ENCODE measurements at regions not wholly inside any gene's neighbourhood (a gene's known extent, or its start where the extent isn't known, plus 50 kb on each side); places are given as distances from the start of the nearest gene placed in this dataset.

GRCh38 chr2:152971685-152972084, 253.3 kb downstream of the ARL6IP6 start:
- TF ChIP-seq REST (IDR thresholded peaks at IDR 0.05; ENCODE audit: unreplicated experiment) (no peak), CTCF (conservative IDR thresholded peaks at IDR 0.05; ENCODE audit: low read depth in 2 of 2) (no peak), EZH2 (IDR thresholded peaks at IDR 0.05; ENCODE audit: low read depth, unreplicated experiment) (no peak), POLR2AphosphoS5 (IDR thresholded peaks at IDR 0.05; ENCODE audit: low read depth) (no peak), CREB1 (CRISPR knock-in tag; IDR thresholded peaks at IDR 0.05; ENCODE audit: low read depth) (no peak), STAT1 (IDR thresholded peaks at IDR 0.05; ENCODE audit: unreplicated experiment) (no peak), EZH2phosphoT487 (IDR thresholded peaks at IDR 0.05; ENCODE audit: unreplicated experiment) (no peak), NANOG (IDR thresholded peaks at IDR 0.05; ENCODE audit: borderline replicate concordance) (no peak), JUNB (IDR thresholded peaks at IDR 0.05; ENCODE audit: unreplicated experiment) (no peak), ZNF114 (CRISPR knock-in tag; IDR thresholded peaks at IDR 0.05) (no peak), ETS1 (IDR thresholded peaks at IDR 0.05) (no peak)

Data from GM23338 (cell line).